Left cardiac atrium (tissue), 4 donors: ENCODE measurements at regions not wholly inside any gene's neighbourhood (a gene's known extent, or its start where the extent isn't known, plus 50 kb on each side); places are given as distances from the start of the nearest gene placed in this dataset.

ENCODE experiments used
- ATAC-seq, 2 donors: fragments of 200-7000 bp; cut with Tn5 transposase; one replicate each; pipeline ENCODE4 v1.9.1; 2020; ENCODE audit warnings: mild to moderate bottlenecking in 2 of 2, moderate library complexity in 2 of 2
- DNase-seq: peaks from one replicate; pipeline ENCODE4 v3.0.0-alpha.2; 2020
- intact Hi-C, 2 donors: fragments of 100-400 bp; cut with DNase I; formaldehyde crosslinking; loops; one replicate each; pipeline versions ENCODE4 v1.14.1 to v1.15.1; 2022 to 2023
- donor health status: DM: no; HTN: yes; CAD: no.
- donor health status: DM: no; HTN: yes; CAD: no; lungs with severe emphysema.
- donor health status: DM: yes; HTN: yes; CAD: no.
- donor health status: Dilated cardiomyopathy.

DNA sequence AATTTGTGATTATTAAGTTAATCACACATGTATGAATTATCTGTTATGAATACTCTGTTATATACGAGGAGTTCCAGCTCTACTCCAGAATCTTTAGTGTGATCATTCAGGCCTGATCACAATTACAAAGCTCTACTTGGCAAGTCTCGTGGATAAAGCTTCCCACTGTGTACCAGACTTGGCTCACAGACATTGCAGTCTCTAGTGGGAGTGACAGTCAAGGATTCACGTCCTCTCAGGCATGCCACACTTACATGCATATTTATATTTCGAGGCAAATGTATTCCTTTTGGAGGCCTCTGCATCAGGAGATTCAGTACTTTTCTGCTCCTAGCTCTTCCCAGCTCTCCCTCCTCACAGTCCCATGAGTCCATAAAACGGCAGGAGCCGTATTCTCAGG is 403.4 kb upstream of the CDH7 start:
- ATAC-seq (no peak), DNase-seq (no peak)
- intact Hi-C loops: no loop called here

DNA sequence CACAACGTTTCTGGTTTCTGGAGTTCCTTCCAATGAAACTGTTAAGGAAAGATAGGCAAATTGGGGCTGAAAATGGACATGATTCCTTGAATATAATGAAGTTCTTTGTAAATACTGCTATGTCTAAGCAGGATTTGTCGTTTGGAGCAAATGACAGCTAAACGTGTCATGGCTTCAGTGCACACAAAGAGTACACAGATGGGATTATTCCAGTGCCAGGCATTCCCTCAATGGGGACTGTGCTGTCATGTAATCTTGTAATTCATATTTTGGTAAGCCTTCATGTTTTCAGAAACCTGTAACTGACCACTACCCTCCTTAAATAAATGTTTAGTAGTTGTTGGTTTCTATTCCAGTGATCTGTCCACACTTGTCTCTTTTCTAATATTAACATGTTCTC is 404.7 kb upstream of the CDH7 start:
- no peak for ATAC-seq
- no peak for DNase-seq
- intact Hi-C loops: no loop called here

DNA sequence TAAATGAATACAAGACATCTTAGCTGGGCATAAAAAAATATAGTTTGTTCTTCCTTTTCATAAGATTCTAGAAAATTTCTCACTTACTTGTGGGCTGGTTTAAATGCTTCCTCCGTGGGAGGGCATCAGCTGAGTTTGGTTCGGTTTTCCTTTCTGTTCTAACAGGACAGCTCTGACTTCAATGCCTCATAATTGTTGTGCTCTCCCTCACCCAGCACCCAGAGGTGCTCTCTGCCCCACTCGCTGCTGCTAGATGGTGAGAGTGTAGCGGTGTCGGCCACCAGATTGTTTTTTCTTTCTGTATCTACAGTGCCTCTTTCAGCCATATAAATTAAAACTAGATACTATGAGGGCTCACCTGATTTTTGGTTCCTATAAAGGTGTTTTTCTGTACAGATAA is 407.2 kb upstream of the CDH7 start:
- DNase-seq (no peak), ATAC-seq (no peak)
- intact Hi-C loops: no loop called here

DNA sequence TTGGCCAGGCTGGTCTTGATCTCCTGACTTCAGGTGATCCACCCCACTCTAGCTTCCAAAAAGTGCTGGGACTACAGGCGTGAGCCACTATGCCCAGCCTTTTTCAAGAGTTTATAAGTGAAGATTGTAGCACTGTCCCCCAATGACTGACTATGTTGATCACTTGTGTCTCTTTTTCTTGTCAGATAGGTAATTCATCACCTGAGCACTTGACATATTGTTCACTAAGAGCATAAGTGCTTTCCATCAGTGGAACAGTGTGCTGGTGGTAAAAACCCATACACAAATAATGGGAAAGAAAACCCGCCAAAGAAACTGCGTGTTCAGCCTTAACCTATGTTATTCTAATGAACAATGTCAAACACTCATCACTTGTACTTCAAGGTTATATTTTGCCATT is 414.4 kb upstream of the CDH7 start:
- intact Hi-C loops: no loop called here
- DNase-seq: no peak
- ATAC-seq: no peak

DNA sequence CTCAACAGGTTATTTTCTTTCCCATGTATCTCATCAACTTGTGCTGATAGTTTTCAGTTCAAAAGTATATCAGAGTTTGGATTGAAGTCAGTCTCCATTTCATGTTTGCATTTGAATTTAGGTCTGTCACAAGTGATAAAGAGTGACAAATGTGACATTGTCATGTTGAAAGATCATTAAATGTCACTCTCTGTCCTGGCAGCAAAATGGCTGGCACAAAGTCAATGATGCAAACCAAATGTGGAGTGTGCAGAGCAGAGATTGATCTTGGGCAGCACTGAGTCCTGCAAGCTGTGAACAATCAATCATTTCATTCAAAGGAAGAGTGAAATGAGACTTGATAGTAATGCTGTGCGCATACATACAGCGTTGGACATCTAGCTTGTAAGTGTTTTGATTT is 421.8 kb upstream of the CDH7 start:
- ATAC-seq (no peak), DNase-seq (no peak)
- intact Hi-C loops: no loop called here

DNA sequence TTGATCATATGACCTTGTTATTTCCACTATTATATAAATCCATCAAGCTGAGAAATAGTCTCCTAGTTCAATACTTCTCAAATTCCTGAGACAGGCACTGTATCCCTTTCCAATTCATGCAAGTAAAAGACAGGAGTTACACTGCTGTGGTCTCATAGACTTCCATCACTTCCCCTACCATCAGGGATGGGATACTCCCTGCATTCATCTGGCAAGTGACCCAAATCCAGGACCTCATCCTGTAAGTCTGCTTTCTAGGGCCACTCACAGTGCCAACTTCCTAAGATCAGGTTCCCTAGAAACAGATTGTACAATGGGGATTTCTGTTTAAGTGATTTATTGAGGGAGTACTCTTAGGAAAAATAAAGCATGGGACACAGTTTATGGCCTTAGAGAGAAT is 424.0 kb upstream of the CDH7 start:
- DNase-seq: no peak
- no peak for ATAC-seq
- intact Hi-C loops: no loop called here

DNA sequence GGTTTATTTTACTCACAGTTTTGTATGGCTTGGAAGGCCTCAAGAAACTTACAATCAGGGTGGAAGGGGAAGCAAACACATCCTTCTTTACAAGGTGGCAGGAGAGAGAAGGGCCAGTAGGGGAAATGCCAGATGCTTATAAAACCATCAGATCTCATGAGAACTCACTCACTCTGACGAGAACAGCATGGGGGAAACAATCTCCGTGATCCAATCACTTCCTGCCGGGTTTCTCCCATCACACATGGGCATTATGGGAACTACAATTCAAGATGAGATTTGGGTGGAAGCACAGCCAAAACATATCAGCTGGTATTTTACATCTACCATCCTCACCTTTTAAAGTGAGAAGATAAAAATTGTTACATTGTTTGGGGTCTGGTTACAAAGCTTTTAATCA is 427.9 kb upstream of the CDH7 start:
- no peak for ATAC-seq
- no peak for DNase-seq
- intact Hi-C loops: no loop called here

DNA sequence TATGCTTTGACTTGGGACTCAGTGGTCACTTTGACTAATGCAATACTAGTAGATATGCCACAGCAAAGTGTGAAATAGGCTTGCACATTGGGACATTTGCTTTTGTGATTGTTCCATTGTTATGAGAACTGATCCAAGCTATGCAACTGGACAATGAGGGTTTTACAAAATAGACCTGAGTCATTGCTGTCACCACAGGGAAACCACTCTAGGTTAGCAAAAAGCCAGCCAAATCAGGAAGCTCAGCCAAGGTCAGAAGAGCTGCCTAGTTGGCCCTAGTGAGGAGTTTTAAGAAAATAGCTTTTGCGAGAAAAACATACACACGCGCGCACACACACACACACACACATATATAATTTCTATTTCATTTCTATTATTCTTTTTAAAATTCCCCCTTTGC is 452.4 kb upstream of the CDH7 start:
- ATAC-seq: no peak
- intact Hi-C loops: no loop called here
- DNase-seq: no peak

DNA sequence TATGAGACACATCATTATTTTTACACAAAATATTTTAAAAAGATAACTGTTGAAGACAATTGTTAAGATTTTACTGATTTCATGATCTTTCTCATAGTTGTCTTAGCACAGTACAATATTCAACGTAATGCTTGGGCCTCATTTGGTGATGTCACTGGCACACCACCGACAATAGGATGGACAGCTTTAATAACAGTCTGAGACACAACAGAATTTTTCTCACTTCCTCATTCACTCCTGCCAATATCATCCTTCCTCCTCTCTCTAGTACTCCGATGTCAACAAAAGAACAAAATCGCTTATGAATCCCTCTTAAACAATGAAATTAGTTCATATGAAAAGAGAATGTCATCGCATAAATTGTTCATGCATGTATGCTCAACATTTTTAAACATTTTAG is 461.9 kb upstream of the CDH7 start:
- intact Hi-C loops: no loop called here
- no peak for ATAC-seq
- no peak for DNase-seq

DNA sequence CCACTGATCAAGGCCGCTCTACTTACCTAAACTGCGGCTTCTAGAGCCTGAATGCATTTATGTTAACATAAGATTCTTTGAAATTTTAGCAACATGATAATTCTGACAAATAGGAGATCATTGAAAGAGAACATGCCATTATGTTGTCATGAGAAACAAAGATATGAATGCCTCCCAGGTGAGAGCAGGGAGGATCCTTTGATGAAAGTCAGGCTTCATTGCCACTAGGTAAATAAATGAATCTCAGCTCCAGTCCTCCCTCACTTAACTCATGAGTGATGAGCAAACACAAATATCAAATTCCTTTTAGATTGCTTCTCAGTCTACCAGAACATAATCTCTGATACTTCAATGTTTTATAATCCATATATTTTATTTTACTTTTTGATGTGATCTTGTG is 463.2 kb upstream of the CDH7 start:
- intact Hi-C loops: no loop called here
- ATAC-seq: no peak

DNA sequence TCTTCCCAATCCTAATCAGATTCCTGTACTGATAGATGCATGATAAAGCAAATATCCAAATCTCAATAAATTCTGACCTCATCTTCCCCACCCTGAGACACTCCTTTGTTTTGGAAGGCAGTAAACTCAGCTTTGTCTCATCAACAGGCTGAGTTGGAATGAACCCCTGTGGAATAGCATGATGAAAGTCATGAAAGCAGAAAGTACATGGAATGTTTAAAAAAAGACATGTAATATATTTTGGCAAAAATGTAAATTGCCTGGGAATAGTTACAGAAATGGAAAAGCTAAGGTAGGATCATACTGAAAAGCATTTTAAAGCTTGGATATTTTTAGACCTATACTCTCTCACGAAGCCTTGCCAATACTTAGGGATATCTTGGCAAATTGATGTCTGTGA is 468.7 kb upstream of the CDH7 start:
- DNase-seq (no peak), ATAC-seq (no peak)
- intact Hi-C loops: no loop called here

More for the DNA sequence above, 463.2 kb upstream of the CDH7 start:
- DNase-seq: no peak

DNA sequence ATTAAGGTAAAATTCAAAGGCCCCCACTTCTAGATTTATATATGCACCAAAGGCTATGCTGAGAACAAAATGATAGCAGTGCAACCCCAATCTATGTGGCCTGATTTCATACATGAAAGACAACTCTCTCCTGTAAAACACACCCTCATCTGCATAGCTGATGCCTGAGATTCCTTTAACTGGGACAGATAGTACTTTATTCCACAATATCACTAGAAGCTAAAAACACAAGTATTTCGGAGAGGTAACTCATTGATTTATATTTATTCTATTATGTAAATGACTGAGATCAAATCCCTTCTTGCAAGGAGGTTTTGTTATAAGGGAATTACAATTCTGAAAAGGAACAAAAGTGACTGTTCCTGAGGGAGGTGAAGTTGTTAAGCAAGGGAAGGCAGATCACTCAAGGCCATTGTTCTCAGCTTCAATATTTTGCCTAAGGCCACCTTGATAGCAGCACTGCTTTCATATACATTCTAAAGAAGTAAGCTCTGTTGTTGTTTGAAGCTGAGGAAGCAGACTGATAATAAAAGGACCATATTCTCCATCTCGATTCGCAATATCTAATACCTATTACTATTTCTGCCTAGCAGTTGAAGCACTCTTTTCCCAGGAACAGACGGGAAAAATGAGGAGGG is 471.0 kb upstream of the CDH7 start:
- intact Hi-C loops: no loop called here
- no peak for DNase-seq
- no peak for ATAC-seq

DNA sequence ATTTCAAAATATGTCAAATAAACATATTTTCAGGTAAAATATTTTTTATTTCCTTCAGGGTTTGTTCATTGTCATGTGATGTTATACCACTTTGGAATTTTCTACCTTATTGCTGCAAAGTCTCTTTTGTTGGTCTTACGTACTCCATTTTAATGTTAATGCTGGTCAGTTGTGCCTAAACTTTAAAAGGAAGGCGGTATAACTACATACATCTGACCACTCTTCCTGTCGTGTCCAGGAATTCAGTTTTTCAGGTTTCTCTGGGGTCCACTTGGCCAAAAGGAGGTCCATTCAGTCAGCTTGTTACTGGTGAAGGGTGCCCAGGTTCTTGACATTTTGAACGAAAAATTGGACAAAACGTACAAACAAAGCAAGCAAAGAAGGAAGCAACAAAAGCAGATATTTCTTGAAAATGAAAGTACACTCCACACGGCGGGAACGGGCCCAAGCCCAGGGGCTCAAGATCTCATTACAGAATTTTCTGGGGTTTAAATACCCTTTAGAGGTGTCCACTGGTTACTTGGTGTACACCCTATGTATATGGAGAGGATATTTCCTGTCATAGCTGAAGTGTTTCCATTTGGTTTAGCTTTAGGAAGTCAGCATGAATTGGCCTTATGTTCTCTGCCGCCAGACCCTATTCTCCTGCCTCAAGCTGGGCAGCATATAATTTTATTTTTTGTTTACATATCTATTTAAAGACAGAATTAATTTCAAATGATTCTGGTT is 471.7 kb upstream of the CDH7 start:
- intact Hi-C loops: no loop called here
- ATAC-seq (no peak), DNase-seq (no peak)

DNA sequence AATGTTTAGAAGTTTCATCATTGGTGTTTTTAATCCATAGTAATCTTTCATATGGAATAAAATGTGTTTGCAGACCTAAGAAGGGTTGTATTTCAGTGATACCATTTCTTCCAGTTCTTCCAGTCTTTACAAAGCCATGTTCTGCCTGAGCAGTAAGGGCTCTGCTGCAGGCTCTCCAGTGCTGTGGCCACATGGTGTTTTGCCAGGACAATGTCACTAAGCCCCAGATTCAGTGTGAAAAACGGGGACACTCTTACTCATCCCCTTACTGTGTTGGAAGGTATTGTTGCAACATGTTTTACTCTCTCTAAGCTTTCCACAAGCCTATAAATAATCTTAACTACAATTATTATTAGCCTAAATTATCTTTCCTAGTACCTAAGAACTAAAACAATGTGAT is 481.4 kb upstream of the CDH7 start:
- intact Hi-C loops: no loop called here
- ATAC-seq: no peak

DNA sequence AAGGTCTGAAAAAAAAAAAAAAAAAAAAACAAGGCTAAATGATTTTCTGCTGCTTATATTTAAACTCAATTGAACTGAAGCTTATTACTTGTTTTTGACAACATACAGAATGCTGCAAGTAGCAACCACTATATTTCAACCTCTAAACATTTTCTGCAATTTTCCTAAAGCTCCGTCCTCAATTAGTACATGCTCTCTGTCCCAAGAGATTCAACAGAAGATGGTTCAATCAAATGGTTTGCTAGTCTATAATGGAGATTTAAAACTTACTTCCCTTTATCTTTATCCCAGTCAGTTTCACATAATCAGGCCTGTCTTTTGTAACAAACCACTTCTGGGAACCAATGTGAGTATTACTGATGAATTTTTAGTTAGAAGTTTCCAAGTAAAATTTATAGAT is 485.1 kb upstream of the CDH7 start:
- DNase-seq (no peak), ATAC-seq (no peak)
- intact Hi-C loops: no loop called here

More for the DNA sequence above, 481.4 kb upstream of the CDH7 start:
- no peak for DNase-seq

DNA sequence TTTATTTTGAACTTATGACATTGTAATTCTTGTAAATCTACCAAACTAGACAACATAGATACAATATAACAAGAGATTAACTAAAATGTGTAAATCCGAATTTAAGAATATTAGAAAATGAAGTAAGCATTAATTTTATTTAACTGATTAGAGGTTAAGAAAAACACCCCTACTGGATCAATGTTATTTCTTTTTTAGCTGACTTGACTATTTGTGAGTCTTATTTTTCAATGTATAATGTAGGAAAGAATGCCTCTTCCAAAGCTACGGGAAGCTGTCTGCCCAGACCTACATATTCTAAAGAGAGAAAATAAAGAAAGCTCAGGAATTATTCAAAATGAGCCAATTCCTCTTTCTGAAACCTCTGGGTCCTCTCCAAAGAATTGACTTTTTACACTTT is 490.8 kb upstream of the CDH7 start:
- intact Hi-C loops: no loop called here
- DNase-seq: no peak
- no peak for ATAC-seq

DNA sequence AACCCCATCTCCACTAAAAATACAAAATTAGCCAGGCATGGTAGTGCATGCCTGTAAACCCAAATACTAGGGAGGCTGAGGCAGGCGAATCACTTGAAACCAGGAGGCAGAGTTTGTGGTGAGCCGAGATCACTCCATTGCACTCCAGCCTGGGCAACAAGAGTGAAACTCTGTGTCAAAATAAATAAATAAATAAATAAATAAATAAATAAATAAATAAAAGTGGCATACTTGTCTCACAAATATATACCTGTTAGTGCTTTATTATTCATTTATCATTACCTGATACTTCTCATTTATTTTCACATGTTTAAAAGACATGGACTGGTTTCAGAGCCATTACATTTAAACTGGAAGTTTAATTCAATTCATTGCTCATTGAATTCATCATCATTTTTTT is 491.4 kb upstream of the CDH7 start:
- no peak for ATAC-seq
- intact Hi-C loops: no loop called here
- no peak for DNase-seq

DNA sequence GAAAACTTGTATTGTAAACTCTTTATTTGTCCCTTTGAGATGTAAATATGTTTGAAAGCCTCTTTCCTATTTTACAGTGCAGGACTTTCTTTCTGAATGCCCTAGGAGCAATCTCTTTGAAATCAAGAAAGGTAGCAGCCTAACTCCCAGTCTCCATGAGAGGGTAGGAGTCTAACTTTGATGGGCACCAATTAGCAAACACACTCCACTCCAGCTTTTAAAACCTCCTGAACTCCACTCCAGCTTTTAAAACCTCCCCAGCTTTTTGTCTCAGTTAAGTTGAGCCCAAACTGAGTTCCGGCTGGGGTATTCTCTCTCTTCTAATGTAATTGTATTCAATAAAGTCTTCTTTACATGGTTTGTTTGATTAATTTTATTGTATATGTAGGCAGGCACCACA is 493.7 kb upstream of the CDH7 start:
- intact Hi-C loops: no loop called here
- no peak for DNase-seq
- ATAC-seq: no peak

DNA sequence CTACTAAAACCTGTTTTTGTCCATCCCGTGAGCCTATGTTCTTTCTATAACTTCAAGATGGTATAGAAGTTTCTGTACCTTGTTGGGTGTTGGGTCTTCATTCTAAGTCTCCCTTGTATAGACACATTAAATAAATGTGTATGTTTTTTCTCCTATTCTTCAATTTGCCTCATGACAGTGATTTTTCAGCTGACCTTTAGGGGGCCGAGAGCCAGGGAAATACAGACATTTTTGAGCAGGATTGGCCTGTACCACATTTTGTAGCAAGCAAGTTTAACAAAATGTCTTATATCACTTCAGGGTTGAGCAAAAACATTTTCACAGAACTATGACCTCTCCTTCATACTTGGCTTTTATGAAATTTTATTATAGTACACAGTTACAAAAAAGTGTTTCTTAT is 495.4 kb upstream of the CDH7 start:
- ATAC-seq (no peak), DNase-seq (no peak)
- intact Hi-C loops: no loop called here

DNA sequence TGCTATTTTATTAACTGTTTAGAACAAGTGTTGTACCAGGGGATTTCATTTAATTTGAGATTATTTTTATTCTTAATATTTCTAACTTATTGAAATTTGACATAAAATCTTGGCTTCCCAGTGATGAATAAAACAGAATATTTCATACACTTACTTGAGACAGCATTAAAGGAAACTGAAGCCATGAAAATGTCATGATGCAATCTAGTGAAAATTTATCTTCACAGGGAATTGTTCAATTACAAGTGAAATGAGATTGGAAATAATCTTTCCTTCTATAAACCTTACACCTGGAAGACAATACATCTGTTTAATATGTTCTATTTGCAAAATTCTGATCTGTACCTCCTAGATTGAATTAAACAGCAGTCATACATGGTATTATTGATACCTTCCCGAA is 511.0 kb upstream of the CDH7 start:
- ATAC-seq: no peak
- no peak for DNase-seq
- intact Hi-C loops: no loop called here

DNA sequence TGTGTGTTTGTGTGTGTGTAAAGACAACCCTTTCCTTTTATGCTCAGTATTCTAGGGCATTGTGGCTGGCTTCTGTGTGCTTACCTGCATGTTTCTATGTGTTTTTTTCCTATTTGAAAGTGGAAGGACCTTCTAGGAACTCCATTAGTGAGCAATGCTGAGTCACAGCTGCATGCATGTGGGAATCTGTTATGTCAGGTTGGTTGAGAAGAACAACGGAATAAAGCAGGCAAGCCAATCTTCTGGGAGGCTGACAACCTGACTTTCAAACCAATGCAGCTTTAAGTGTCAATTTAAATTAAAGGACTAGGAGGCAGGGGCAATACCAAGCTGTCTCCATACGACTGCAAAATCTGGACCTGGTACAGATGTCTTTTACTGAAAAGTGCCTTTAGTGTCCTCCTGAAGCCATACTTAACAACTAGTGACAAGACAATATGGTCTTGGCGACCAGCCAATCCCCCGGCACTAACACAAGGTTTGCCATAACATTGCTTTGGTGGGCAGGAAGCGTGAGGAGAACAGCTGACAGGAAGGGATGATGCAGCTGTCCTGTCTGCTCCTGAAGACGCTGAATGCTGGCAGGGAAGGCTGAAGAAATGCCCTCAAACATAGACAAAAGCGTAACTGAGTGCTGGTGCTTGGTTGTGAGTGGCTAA is 514.7 kb upstream of the CDH7 start:
- no peak for DNase-seq
- intact Hi-C loops: no loop called here
- ATAC-seq: no peak
